GM12874 (cell line): ENCODE measurements at regions not wholly inside any gene's neighbourhood (a gene's known extent, or its start where the extent isn't known, plus 50 kb on each side); places are given as distances from the start of the nearest gene placed in this dataset.

Source experiments
- TF ChIP-seq, protein P1 (sequence below): IDR thresholded peaks from 2 replicates; pipeline ENCODE4 v1.5.1; 2011; ENCODE audit warnings: low read depth, mild to moderate bottlenecking, control low read depth, low read length, moderate library complexity; ENCODE audit not compliant: insufficient read depth

DNA sequence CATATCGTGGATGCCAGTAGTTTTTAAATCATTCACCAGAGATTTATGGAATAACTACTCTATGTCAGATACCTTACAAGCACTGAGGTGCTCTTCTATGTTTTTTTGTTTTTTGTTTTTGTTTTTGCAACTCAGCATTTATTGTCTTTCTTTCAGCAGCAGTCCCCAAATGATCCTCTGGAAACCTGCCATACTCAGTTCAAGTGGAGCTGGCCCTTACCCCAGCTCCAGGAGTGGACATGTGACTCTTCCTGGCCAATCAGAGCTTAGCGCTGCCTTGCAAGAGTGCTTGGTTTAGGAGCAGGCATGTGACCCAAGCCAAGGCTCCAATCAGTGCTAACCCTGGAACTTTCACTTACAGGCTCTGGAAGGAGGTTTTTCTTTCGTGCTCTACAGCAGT is 356.6 kb upstream of the ZMIZ1 start:
- TF ChIP-seq, protein P1, sequence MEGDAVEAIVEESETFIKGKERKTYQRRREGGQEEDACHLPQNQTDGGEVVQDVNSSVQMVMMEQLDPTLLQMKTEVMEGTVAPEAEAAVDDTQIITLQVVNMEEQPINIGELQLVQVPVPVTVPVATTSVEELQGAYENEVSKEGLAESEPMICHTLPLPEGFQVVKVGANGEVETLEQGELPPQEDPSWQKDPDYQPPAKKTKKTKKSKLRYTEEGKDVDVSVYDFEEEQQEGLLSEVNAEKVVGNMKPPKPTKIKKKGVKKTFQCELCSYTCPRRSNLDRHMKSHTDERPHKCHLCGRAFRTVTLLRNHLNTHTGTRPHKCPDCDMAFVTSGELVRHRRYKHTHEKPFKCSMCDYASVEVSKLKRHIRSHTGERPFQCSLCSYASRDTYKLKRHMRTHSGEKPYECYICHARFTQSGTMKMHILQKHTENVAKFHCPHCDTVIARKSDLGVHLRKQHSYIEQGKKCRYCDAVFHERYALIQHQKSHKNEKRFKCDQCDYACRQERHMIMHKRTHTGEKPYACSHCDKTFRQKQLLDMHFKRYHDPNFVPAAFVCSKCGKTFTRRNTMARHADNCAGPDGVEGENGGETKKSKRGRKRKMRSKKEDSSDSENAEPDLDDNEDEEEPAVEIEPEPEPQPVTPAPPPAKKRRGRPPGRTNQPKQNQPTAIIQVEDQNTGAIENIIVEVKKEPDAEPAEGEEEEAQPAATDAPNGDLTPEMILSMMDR = no peak

DNA sequence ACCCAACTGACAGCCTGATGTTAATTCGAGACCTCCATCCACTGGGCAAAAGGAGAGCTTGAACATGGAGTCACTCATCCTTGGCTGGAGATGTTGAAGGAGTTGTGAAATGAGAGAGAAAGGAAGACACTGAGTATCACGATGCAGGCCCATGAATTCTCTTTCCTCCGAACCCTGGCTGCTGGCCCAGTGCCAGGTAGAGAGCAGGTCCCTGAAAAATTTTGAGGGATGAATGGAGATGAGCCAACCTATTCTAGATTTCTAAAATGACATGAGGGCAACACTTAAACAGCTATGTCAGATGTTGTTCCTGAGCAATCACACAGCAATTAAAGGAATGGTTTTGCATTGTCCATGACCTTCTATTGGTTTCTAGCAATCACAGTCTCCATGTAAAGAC is 355.1 kb upstream of the ZMIZ1 start:
- TF ChIP-seq, protein P1 = no peak

DNA sequence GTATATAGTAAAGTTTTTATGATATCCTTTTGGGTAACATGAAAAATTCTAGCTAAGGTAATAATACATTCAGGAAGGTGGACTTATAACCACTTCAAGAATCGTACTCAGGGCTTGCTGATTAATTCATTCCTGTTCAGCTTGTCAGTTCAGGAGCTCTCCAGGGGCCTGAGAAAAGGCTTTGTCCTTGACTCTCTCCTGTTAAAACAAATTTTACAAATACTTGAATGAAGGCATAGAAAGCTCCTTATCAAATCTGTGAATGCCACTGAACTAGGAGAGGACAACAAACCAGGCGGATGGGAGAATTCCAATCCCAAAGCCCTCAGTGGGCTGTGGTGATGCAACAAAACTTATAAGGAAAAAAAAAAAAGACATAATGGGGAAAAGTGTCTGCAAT is 354.5 kb upstream of the ZMIZ1 start:
- TF ChIP-seq, protein P1 = no peak

DNA sequence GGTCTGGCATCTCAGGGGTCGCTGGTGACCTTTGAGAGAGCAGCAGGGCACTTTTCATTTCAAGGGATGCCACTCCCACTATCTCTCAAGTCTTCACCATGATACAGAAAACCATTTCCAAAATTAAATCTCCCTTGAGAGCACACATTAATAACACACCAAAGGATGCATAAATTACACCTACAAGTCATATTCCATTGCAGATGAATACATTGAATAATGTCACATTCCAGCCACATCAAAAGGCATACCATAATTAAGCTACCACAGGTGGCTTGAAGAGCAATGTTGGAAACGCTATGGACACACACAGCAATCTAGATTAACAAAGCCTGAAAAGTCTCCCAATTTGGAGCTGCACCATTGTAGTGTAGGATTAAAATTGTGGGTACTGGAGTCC is 353.3 kb upstream of the ZMIZ1 start:
- TF ChIP-seq, protein P1 = no peak

DNA sequence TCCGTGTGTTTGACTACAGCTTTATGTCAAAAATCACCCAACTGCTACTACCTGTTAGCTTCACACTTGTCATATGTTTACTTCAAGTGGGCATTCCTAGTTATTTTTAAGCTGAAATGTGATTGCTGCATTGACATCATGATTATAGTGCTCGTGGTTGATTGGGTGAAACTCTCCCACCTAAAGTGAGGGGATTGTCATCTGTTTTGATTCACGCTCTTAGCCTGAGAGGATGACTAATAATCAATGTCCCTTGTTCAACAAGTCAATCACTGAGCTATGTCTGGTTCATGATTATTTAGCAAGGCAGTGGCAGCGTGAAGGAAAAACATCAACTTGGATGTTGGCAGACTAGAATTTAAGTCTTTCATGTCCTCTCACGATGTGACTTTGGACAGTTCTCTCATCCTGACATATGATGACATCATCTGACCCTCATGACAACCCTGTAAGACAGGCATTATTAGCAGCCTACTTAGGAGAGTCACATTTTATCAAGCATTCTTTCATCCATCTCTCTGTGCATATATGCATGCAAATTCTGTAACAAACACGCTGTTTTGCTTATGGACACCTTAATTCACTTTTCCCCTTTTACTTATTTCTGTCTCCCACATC is 352.6 kb upstream of the ZMIZ1 start:
- TF ChIP-seq, protein P1 = no peak

DNA sequence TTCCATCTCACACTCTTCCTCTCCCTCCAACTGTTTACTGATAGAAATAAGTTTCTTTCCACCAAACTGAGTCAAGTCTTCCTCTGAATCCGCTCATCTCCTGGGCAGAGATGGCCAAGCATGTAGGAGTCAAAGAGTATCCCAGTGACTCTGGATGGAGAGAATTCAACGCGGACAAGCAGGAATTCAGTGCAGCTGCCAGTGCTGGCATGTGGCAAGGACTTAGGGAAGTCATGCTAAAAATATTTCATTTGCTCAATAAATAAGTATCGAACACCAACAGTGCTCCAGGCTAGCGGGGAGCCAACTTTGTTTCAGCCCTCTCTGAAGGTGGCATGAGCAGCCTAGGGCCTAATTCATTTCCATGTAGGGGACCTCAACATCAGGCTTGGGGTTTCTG is 351.6 kb upstream of the ZMIZ1 start:
- TF ChIP-seq, protein P1 = no peak

DNA sequence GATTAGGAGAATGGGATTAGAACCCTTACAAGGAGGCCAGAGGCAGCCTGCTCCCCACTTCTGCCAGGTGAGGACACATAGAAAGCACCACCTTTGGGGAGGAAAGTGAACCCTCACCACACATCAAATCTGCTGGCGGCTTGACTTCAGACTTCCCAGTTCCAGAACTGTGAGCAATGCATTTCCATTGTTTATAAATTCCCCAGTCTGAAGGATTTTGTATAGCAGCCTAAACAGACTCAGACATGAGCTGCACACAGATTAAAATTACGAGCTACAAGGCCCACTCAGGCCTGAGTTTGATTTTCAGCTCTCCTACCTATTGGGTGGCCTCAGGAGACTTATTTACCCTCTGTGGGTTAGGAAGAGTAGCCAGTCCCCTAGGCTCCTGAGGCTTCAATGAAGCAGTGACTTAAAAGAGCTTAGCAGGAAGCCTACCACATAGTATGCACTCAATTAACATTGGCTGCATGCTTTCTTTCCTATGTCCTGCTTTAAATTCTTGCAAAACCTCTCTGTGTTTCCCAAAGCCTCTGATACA is 350.7 kb upstream of the ZMIZ1 start:
- TF ChIP-seq, protein P1 = no peak

DNA sequence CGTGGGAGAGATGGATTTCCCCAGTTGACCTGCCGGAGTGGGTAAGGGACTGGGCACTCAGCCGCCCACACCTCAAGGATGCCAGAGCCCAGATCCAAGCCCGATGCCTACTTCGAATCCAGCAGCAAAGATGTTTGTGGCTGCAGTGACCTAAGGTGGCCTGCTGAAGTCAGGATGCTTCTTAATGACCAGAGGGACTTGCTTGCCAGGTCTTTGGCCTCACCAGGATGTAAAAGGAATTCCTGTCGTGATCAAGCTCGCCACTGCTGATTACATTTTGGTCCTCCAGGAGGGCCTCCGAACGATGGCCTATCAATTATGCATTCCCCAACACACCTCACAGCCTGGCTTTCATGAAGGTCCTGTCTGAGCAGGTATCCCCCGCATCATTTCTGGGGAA is 349.5 kb upstream of the ZMIZ1 start:
- TF ChIP-seq, protein P1 = no peak
